ENCODE measurements at regions not wholly inside any gene's neighbourhood (a gene's known extent, or its start where the extent isn't known, plus 50 kb on each side); places are given as distances from the start of the nearest gene placed in this dataset.

DNA sequence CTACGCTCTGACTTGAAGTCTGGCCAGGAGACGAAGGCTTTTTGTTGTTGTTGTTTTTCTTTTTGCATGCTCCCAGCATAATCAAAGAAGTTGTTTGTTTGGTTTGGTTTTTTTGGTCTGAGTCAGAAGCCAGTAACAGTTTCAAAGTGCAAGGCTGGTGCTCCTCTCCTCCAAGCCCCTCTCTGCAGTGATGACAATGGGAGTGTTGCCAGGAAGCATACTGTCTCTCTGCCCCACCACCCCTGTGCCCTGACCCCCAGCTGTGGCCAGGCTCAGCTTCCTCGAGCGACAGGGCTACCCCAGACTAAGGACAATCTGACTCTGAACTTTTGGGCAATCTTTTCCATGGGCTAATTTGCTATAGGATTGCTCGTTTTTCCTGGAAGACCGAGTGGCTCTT, 173.8 kb upstream of the PITX1 start:
- ChIA-PET CTCF (no interaction called here), POLR2A (no interaction called here)
- H3K4me1 Mint-ChIP-seq, result no peaks in the 10 kb centered on the region
- no peaks in the 10 kb centered on the region for H3K36me3 ChIP-seq (ENCODE audit: control insufficient read depth in 2 of 2, extremely low read depth in 1 of 2, insufficient read depth in 1 of 2, low read length in 1 of 2)
- H3K27me3 ChIP-seq (replicated peaks in 1 of 2; ENCODE audit: control insufficient read depth in 2 of 2, extremely low read depth in 1 of 2, insufficient read depth in 2 of 2, low read length in 1 of 2), result peaks cover 0 to 5% of the 10 kb centered on the region in 2 experiments
- peaks cover 6 to 15% (median 11%) of the 10 kb centered on the region in 3 donors for H3K9me3 Mint-ChIP-seq
- no peak overlapping the region for H3K4me3 Mint-ChIP-seq
- WGBS (ENCODE audit: insufficient coverage), result 60% methylated on average over 1 of the region's 6 CpGs
- no peaks in the 10 kb centered on the region for H3K4me1 ChIP-seq (ENCODE audit: control insufficient read depth in 1 of 2, extremely low read depth in 1 of 2, insufficient read depth in 2 of 2, low read length in 2 of 2)
- H3K9me3 ChIP-seq, result no peaks in the 10 kb centered on the region
- H3K27ac Mint-ChIP-seq, result no peak overlapping the region
- no peak overlapping the region for H3K4me3 ChIP-seq (ENCODE audit: control insufficient read depth in 1 of 2, extremely low read depth in 1 of 2, low read length in 1 of 2)
- ATAC-seq (replicated peaks in 1 of 4) (no peak), DNase-seq (no peak)
- H3K36me3 Mint-ChIP-seq, result no peaks in the 10 kb centered on the region
- H3K27me3 Mint-ChIP-seq, result peaks cover 17 to 22% of the 10 kb centered on the region in 2 donors
- H3K27ac ChIP-seq (ENCODE audit: low read length), result no peak overlapping the region

DNA sequence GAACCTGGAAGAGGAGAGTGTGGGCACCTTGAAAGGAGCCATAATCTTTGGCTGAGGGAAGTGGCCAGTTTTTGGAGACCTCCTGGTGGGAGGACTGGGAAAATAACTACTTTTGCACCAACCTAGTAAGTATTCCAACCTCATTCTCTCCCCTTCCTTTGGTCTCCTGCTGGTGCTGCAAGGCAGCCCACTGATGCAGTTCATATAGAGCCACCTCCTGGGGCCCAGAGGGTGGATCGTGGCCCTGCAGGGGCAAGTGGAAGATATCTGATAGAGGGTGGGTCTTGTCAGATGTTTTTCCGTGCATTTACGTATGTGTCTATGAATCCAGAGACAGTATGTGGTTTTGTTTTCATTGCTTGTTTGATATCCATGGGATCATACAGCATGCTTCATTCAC, 172.8 kb upstream of the PITX1 start:
- peaks cover 13 to 22% (median 20%) of the 10 kb centered on the region in 3 donors for H3K9me3 Mint-ChIP-seq
- no CpG with 5 or more reads among the region's 3 CpGs for WGBS (ENCODE audit: insufficient coverage)
- Histone ChIP-seq H3K27me3 (replicated peaks in 1 of 2; ENCODE audit: control insufficient read depth in 2 of 2, extremely low read depth in 1 of 2, insufficient read depth in 2 of 2, low read length in 1 of 2) (peaks cover 0 to 5% of the 10 kb centered on the region in 2 experiments), H3K9me3 (no peaks in the 10 kb centered on the region), H3K36me3 (ENCODE audit: control insufficient read depth in 2 of 2, extremely low read depth in 1 of 2, insufficient read depth in 1 of 2, low read length in 1 of 2) (no peaks in the 10 kb centered on the region), H3K4me3 (ENCODE audit: control insufficient read depth in 1 of 2, extremely low read depth in 1 of 2, low read length in 1 of 2) (no peak overlapping the region), H3K4me1 (ENCODE audit: control insufficient read depth in 1 of 2, extremely low read depth in 1 of 2, insufficient read depth in 2 of 2, low read length in 2 of 2) (no peaks in the 10 kb centered on the region), H3K27ac (ENCODE audit: low read length) (no peak overlapping the region)
- no peak overlapping the region for H3K4me3 Mint-ChIP-seq
- no peak overlapping the region for H3K27ac Mint-ChIP-seq
- ChIA-PET CTCF (no interaction called here), POLR2A (no interaction called here)
- no peak for ATAC-seq (replicated peaks in 1 of 4)
- DNase-seq, result no peak
- no peaks in the 10 kb centered on the region for H3K36me3 Mint-ChIP-seq
- H3K4me1 Mint-ChIP-seq, result no peaks in the 10 kb centered on the region
- H3K27me3 Mint-ChIP-seq, result peaks cover 25 to 30% of the 10 kb centered on the region in 2 donors

DNA sequence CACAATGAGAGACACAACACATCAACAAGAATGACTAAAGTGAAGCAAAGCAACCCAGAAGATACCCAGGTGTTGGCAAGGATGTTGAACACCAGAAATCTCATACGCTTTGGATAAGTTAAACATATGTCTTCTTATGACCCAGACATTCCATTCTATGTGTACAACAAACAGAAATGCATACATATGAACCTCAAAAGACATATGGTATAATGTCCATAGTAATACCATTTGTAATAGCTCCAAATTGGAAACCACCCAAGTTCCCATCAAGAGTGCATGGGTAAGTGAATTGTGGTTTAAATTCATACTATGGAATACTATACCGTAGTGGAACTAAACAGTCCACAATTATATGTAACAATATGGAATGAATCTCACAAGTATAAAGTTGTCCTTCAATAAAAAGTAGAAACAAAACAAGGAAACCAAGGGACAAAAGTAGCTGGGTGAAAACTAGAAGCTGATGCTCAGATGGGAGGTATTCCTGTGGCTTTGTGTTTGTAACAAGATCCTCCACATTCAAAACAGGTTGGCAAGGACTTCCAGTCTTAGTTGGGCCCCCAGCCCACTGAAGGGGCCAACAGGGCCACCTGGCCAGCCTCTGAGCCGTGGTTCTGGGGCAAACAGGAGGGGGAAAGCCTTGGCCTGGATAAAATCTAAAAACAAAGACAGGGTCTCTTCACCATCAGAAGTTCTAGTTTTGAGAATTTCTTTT, 171.8 kb upstream of the PITX1 start:
- Histone ChIP-seq H3K27me3 (replicated peaks in 1 of 2; ENCODE audit: control insufficient read depth in 2 of 2, extremely low read depth in 1 of 2, insufficient read depth in 2 of 2, low read length in 1 of 2) (peaks cover 0 to 5% of the 10 kb centered on the region in 2 experiments), H3K4me3 (ENCODE audit: control insufficient read depth in 1 of 2, extremely low read depth in 1 of 2, low read length in 1 of 2) (no peak overlapping the region), H3K9me3 (no peaks in the 10 kb centered on the region), H3K4me1 (ENCODE audit: control insufficient read depth in 1 of 2, extremely low read depth in 1 of 2, insufficient read depth in 2 of 2, low read length in 2 of 2) (no peaks in the 10 kb centered on the region), H3K27ac (ENCODE audit: low read length) (no peak overlapping the region), H3K36me3 (ENCODE audit: control insufficient read depth in 2 of 2, extremely low read depth in 1 of 2, insufficient read depth in 1 of 2, low read length in 1 of 2) (no peaks in the 10 kb centered on the region)
- no peak overlapping the region for H3K4me3 Mint-ChIP-seq
- H3K4me1 Mint-ChIP-seq, result no peaks in the 10 kb centered on the region
- no CpG with 5 or more reads among the region's 3 CpGs for WGBS (ENCODE audit: insufficient coverage)
- ChIA-PET CTCF (interaction anchor here (0.5 to 1.0 kb wide), 2 partner anchors 12 to 298 kb away, joined by 3 to 4 read pairs; no protein-coding TSS in a partner anchor), POLR2A (no interaction called here)
- H3K9me3 Mint-ChIP-seq, result peaks cover 13 to 22% (median 20%) of the 10 kb centered on the region in 3 donors
- H3K27ac Mint-ChIP-seq, result no peak overlapping the region
- no peaks in the 10 kb centered on the region for H3K36me3 Mint-ChIP-seq
- peaks cover 25 to 30% of the 10 kb centered on the region in 2 donors for H3K27me3 Mint-ChIP-seq
- no peak for ATAC-seq (replicated peaks in 1 of 4)
- DNase-seq, result no peak

DNA sequence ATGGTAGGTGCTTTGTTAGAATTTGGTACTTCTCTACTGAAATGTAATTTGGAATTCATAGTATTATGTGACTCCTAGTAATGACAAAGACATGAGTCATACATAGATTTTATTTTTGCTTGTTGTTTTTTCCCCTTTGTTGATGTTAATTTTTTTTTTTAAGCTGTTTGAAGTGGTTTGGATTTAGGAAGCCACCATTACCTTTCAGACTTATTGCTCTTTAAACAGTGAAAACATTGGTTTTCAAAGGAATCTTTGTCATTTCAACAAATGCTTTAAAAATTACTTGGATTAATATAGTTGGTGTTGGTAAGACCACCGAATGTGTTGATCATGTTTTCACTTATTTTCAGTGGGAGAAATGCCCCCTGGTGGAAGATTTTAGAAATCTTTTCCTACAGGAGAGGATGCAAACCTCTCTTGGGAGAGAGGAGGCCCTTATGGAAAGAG, 170.1 kb upstream of the PITX1 start:
- Mint-ChIP-seq H3K36me3 (no peaks in the 10 kb centered on the region), H3K27ac (no peak overlapping the region), H3K9me3 (peaks cover 13 to 22% (median 20%) of the 10 kb centered on the region in 3 donors), H3K4me1 (no peaks in the 10 kb centered on the region), H3K27me3 (peaks cover 25 to 30% of the 10 kb centered on the region in 2 donors), H3K4me3 (no peak overlapping the region)
- H3K9me3 ChIP-seq, result no peaks in the 10 kb centered on the region
- no peaks in the 10 kb centered on the region for H3K36me3 ChIP-seq (ENCODE audit: control insufficient read depth in 2 of 2, extremely low read depth in 1 of 2, insufficient read depth in 1 of 2, low read length in 1 of 2)
- H3K27ac ChIP-seq (ENCODE audit: low read length), result no peak overlapping the region
- ATAC-seq (replicated peaks in 1 of 4), result no peak
- no CpG with 5 or more reads among the region's 1 CpG for WGBS (ENCODE audit: insufficient coverage)
- ChIA-PET POLR2A (no interaction called here), CTCF (no interaction called here)
- H3K4me1 ChIP-seq (ENCODE audit: control insufficient read depth in 1 of 2, extremely low read depth in 1 of 2, insufficient read depth in 2 of 2, low read length in 2 of 2), result no peaks in the 10 kb centered on the region
- H3K27me3 ChIP-seq (replicated peaks in 1 of 2; ENCODE audit: control insufficient read depth in 2 of 2, extremely low read depth in 1 of 2, insufficient read depth in 2 of 2, low read length in 1 of 2), result no peaks in the 10 kb centered on the region
- no peak for DNase-seq
- H3K4me3 ChIP-seq (ENCODE audit: control insufficient read depth in 1 of 2, extremely low read depth in 1 of 2, low read length in 1 of 2), result no peak overlapping the region

DNA sequence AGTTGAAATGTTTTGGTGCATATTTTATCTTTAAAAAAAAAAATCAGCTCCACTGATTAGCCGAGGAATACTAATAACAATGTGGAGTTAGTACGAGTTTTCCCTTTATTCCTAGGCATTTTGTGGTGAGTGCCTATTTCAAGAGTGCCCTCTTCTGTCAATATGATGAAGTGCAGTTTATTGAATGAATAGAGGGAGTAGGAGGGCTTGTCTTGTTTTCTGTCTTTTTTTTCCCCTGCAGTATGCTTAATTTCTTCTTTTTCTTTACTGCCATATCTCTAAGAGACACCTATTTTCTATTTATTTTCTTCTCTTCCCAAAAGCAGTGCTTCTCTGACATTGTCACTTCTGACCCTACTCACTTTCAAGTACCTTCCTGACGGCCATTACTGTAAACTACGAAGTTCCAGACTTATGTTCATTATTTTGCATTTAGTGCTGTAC, 169.6 kb upstream of the PITX1 start:
- Histone ChIP-seq H3K9me3 (no peaks in the 10 kb centered on the region), H3K4me3 (ENCODE audit: control insufficient read depth in 1 of 2, extremely low read depth in 1 of 2, low read length in 1 of 2) (no peak overlapping the region), H3K27ac (ENCODE audit: low read length) (no peak overlapping the region), H3K27me3 (replicated peaks in 1 of 2; ENCODE audit: control insufficient read depth in 2 of 2, extremely low read depth in 1 of 2, insufficient read depth in 2 of 2, low read length in 1 of 2) (no peaks in the 10 kb centered on the region), H3K36me3 (ENCODE audit: control insufficient read depth in 2 of 2, extremely low read depth in 1 of 2, insufficient read depth in 1 of 2, low read length in 1 of 2) (no peaks in the 10 kb centered on the region), H3K4me1 (ENCODE audit: control insufficient read depth in 1 of 2, extremely low read depth in 1 of 2, insufficient read depth in 2 of 2, low read length in 2 of 2) (no peaks in the 10 kb centered on the region)
- POLR2A ChIA-PET, result no interaction called here
- WGBS (ENCODE audit: insufficient coverage), result no CpG with 5 or more reads among the region's 4 CpGs
- no peaks in the 10 kb centered on the region for H3K36me3 Mint-ChIP-seq
- CTCF ChIA-PET, result no interaction called here
- H3K4me3 Mint-ChIP-seq, result no peak overlapping the region
- no peak for DNase-seq
- no peak for ATAC-seq (replicated peaks in 1 of 4)
- H3K27ac Mint-ChIP-seq, result no peak overlapping the region
- no peaks in the 10 kb centered on the region for H3K4me1 Mint-ChIP-seq
- peaks cover 13 to 22% (median 20%) of the 10 kb centered on the region in 3 donors for H3K9me3 Mint-ChIP-seq
- peaks cover 24 to 26% of the 10 kb centered on the region in 2 donors for H3K27me3 Mint-ChIP-seq

DNA sequence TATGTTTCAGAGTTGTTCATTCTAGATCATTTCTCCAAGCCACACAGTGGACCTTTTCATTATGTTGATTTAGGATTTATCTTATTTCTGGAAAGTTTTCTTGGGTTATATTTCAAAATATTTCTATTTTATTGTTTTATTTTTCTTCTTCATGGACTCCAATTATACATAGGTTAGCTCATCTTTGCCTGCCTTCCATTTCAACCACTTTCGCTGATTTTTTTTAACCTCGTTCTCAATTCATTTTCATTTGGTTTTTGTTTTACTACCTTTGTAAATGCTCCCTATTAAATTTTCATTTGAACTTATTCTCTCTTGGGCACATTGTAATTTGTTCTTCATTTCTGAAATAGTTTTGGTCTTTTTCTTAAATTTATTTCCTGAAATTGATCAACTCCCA, 169.0 kb upstream of the PITX1 start:
- Mint-ChIP-seq H3K9me3 (peaks cover 13 to 22% (median 20%) of the 10 kb centered on the region in 3 donors), H3K4me3 (no peak overlapping the region), H3K36me3 (no peaks in the 10 kb centered on the region), H3K27ac (no peak overlapping the region), H3K27me3 (peaks cover 21 to 23% of the 10 kb centered on the region in 2 donors), H3K4me1 (no peaks in the 10 kb centered on the region)
- no peaks in the 10 kb centered on the region for H3K27me3 ChIP-seq (replicated peaks in 1 of 2; ENCODE audit: control insufficient read depth in 2 of 2, extremely low read depth in 1 of 2, insufficient read depth in 2 of 2, low read length in 1 of 2)
- ChIA-PET CTCF (no interaction called here), POLR2A (no interaction called here)
- ATAC-seq (replicated peaks in 1 of 4) (no peak), DNase-seq (no peak)
- H3K4me1 ChIP-seq (ENCODE audit: control insufficient read depth in 1 of 2, extremely low read depth in 1 of 2, insufficient read depth in 2 of 2, low read length in 2 of 2), result no peaks in the 10 kb centered on the region
- no peaks in the 10 kb centered on the region for H3K9me3 ChIP-seq
- no peak overlapping the region for H3K4me3 ChIP-seq (ENCODE audit: control insufficient read depth in 1 of 2, extremely low read depth in 1 of 2, low read length in 1 of 2)
- H3K36me3 ChIP-seq (ENCODE audit: control insufficient read depth in 2 of 2, extremely low read depth in 1 of 2, insufficient read depth in 1 of 2, low read length in 1 of 2), result no peaks in the 10 kb centered on the region
- no CpG with 5 or more reads among the region's 2 CpGs for WGBS (ENCODE audit: insufficient coverage)
- H3K27ac ChIP-seq (ENCODE audit: low read length), result no peak overlapping the region
